AG09319 (cell line): ENCODE measurements at regions not wholly inside any gene's neighbourhood (a gene's known extent, or its start where the extent isn't known, plus 50 kb on each side); places are given as distances from the start of the nearest gene placed in this dataset.

Source experiments
- DNase-seq: peaks from one replicate; pipeline ENCODE4 v3.0.0-alpha.2; 2010; ENCODE audit warnings: low read depth; ENCODE audit errors: extremely low read depth
- TF ChIP-seq, protein P1 (sequence below): IDR thresholded peaks from 2 replicates; pipeline ENCODE4 v1.5.1; 2011; ENCODE audit warnings: low read depth, mild to moderate bottlenecking, inconsistent platforms, low read length, moderate library complexity

- no peak for DNase-seq
- TF ChIP-seq, protein P1, sequence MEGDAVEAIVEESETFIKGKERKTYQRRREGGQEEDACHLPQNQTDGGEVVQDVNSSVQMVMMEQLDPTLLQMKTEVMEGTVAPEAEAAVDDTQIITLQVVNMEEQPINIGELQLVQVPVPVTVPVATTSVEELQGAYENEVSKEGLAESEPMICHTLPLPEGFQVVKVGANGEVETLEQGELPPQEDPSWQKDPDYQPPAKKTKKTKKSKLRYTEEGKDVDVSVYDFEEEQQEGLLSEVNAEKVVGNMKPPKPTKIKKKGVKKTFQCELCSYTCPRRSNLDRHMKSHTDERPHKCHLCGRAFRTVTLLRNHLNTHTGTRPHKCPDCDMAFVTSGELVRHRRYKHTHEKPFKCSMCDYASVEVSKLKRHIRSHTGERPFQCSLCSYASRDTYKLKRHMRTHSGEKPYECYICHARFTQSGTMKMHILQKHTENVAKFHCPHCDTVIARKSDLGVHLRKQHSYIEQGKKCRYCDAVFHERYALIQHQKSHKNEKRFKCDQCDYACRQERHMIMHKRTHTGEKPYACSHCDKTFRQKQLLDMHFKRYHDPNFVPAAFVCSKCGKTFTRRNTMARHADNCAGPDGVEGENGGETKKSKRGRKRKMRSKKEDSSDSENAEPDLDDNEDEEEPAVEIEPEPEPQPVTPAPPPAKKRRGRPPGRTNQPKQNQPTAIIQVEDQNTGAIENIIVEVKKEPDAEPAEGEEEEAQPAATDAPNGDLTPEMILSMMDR, result no peak
These were observed 493.1 kb downstream of the ANKRD50 start for GRCh38 chr4:124219389-124219788.

GRCh38 chr4:124224256-124224655 is 488.3 kb downstream of the ANKRD50 start:
- TF ChIP-seq, protein P1, result no peak

DNA sequence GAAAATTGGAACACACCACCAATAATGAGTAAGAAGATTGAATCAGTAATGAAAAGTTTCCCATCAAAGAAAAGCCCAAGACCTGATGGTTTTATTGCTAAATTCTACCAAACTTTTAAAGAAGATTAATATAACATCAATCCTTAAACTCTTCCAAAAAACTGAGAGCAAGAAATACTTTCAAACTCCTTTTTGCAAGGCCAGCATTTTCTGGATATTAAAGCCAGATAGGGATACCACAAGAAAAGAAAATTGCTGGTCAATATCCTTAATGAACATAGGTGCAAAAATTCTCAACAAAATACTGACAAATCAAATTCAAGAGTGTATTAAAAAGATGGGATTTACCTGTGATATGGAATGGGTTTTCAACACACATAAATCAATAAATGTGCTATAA is 484.6 kb downstream of the ANKRD50 start:
- DNase-seq, result no peak
- TF ChIP-seq, protein P1, result no peak

More at GRCh38 chr4:124224256-124224655, 488.3 kb downstream of the ANKRD50 start:
- DNase-seq, result no peak

DNA sequence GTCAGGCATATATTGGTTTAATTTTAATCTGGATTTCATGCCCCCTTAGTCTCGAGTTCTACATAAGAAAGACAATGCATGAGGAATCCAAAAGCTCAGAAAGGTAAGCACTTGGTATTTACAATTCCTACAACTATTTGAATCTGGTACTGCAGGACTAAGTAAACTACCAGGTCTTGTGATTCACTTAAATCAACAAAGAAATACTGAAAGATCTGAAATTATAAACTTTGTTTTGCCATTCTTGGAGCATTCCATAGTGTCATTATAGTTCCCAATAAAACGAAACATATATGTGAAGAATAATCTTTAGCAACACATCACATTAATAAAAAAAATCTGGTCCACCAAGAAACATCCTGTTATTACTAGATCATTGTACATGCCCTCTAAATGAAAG is 482.3 kb downstream of the ANKRD50 start:
- DNase-seq, result no peak
- TF ChIP-seq, protein P1, result no peak

DNA sequence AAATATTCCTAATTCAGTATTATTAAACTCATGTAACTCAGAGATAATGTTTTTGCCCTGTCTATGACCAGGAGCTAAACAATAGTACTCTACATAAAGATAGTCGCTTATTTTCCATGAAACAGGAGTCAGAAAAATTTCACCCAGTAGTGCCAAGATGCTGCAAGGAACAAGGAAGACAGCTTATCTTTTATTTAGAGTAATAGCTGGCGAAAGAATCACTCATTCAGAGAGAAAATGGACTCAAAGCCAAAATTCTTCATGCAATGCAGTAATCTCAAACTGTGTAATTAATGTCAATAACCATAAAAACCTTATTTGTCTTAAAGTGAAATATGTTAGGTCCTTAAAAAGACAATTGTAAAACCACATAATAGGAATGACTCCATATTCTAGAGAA is 477.8 kb downstream of the ANKRD50 start:
- no peak for DNase-seq
- TF ChIP-seq, protein P1, result no peak

- no peak for DNase-seq
- TF ChIP-seq, protein P1, result no peak
These were observed 468.7 kb downstream of the ANKRD50 start for GRCh38 chr4:124243671-124244366.

DNA sequence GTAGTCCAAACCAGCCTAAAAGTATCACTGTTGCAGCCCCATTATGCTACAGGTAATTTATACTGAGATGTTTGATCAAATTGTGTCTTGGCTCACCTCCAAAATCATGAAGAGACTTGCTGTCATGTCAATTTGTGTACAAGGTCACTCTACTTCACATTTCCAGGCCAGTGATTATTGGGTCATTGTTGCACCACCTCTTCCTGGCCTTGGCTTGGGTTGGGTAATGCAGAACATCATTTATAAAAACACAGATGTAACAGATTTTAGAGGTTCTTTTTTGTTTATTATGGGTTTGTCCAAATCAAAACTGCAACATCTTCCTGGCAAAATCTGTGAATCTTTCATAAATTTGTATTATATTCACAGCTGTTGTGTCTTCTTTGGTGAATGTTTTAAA is 459.5 kb downstream of the ANKRD50 start:
- TF ChIP-seq, protein P1, result no peak
- no peak for DNase-seq
